ENCODE measurements at regions not wholly inside any gene's neighbourhood (a gene's known extent, or its start where the extent isn't known, plus 50 kb on each side); places are given as distances from the start of the nearest gene placed in this dataset.

- H3K27ac ChIP-seq = no peak overlapping the region
- TF ChIP-seq EP300 (IDR thresholded peaks at IDR 0.05) = no peak
- no peak for TF ChIP-seq CTCF (IDR thresholded peaks at IDR 0.05)
- no peak for TF ChIP-seq POLR2AphosphoS5 (IDR thresholded peaks at IDR 0.05)
- TF ChIP-seq POLR2A (IDR thresholded peaks at IDR 0.05) = no peak
- H3K4me1 ChIP-seq = no peaks in the 10 kb centered on the region
- 19 to 30% methylated on average over 1 to 2 of the region's 2 CpGs for WGBS, 2 donors (ENCODE audit: low coverage in 1 of 2)
- ATAC-seq = no peak
- H3K9me3 ChIP-seq = no peaks in the 10 kb centered on the region
- no peak overlapping the region for H3K4me3 ChIP-seq
- no peaks in the 10 kb centered on the region for H3K36me3 ChIP-seq
- H3K27me3 ChIP-seq = no peaks in the 10 kb centered on the region
These were observed 103.5 kb upstream of the FERD3L start for GRCh38 chr7:19248681-19249080.

DNA sequence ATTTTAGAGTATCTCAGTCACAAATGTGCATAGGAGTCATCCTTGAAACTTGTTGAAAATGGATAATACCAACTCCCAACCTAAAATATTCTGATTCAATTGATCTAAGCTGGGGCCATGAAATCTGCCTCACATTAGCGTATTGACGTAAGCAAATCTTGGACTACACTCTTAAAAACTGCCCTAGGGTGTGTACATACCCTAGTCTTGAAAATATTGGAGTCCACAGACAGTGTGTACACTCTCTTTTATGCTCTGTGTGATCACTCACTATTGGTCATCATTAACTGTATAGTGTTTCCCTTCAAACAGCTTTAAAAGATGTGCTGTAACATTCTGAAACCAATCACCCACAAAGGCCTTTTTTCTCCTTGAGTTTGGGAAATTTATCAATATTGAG lies 102.9 kb upstream of the FERD3L start:
- no peak for ATAC-seq
- Histone ChIP-seq H3K4me1 (no peaks in the 10 kb centered on the region), H3K4me3 (no peak overlapping the region), H3K36me3 (no peaks in the 10 kb centered on the region), H3K27me3 (no peaks in the 10 kb centered on the region), H3K9me3 (no peaks in the 10 kb centered on the region), H3K27ac (no peak overlapping the region)
- TF ChIP-seq EP300 (IDR thresholded peaks at IDR 0.05) (no peak), CTCF (IDR thresholded peaks at IDR 0.05) (no peak), POLR2AphosphoS5 (IDR thresholded peaks at IDR 0.05) (no peak), POLR2A (IDR thresholded peaks at IDR 0.05) (no peak)
- WGBS, 2 donors (ENCODE audit: low coverage in 1 of 2) = 93 to 94% methylated on average over 2 of the region's 2 CpGs

- H3K4me1 ChIP-seq = no peaks in the 10 kb centered on the region
- 100% methylated on average over 1 of the region's 1 CpG for WGBS, 2 donors (ENCODE audit: low coverage in 1 of 2)
- peaks cover 0 to 7% (median 0%) of the 10 kb centered on the region in 3 donors for H3K9me3 ChIP-seq
- H3K27me3 ChIP-seq = no peaks in the 10 kb centered on the region
- H3K4me3 ChIP-seq = no peak overlapping the region
- no peak for ATAC-seq
- H3K27ac ChIP-seq = no peak overlapping the region
- no peaks in the 10 kb centered on the region for H3K36me3 ChIP-seq
- TF ChIP-seq POLR2AphosphoS5 (IDR thresholded peaks at IDR 0.05) = no peak
- no peak for TF ChIP-seq EP300 (IDR thresholded peaks at IDR 0.05)
- TF ChIP-seq CTCF (IDR thresholded peaks at IDR 0.05) = no peak
- TF ChIP-seq POLR2A (IDR thresholded peaks at IDR 0.05) = no peak
These were observed 101.8 kb upstream of the FERD3L start for GRCh38 chr7:19247017-19247416.

- ATAC-seq = no peak
- Histone ChIP-seq H3K4me3 (no peak overlapping the region), H3K9me3 (peaks cover 0 to 31% (median 0%) of the 10 kb centered on the region in 3 donors), H3K27me3 (no peaks in the 10 kb centered on the region), H3K4me1 (no peaks in the 10 kb centered on the region), H3K36me3 (no peaks in the 10 kb centered on the region), H3K27ac (no peak overlapping the region)
- TF ChIP-seq POLR2AphosphoS5 (IDR thresholded peaks at IDR 0.05) = no peak
- TF ChIP-seq CTCF (IDR thresholded peaks at IDR 0.05) = no peak
- no peak for TF ChIP-seq POLR2A (IDR thresholded peaks at IDR 0.05)
- TF ChIP-seq EP300 (IDR thresholded peaks at IDR 0.05) = no peak
- WGBS, 2 donors (ENCODE audit: low coverage in 1 of 2) = 33% methylated on average over 1 of the region's 2 CpGs; no CpG with 5 or more reads in 1 of the 2 donors
These were observed 97.0 kb upstream of the FERD3L start for GRCh38 chr7:19242246-19242645.

GRCh38 chr7:19239951-19240350 lies 94.7 kb upstream of the FERD3L start:
- H3K27me3 ChIP-seq = no peaks in the 10 kb centered on the region
- 95 to 100% methylated on average over 2 to 3 of the region's 3 CpGs for WGBS, 2 donors (ENCODE audit: low coverage in 1 of 2)
- no peaks in the 10 kb centered on the region for H3K36me3 ChIP-seq
- peaks cover 0 to 37% (median 0%) of the 10 kb centered on the region in 3 donors for H3K9me3 ChIP-seq
- TF ChIP-seq POLR2AphosphoS5 (IDR thresholded peaks at IDR 0.05) (no peak), POLR2A (IDR thresholded peaks at IDR 0.05) (no peak), CTCF (IDR thresholded peaks at IDR 0.05) (no peak), EP300 (IDR thresholded peaks at IDR 0.05) (no peak)
- H3K4me3 ChIP-seq = no peak overlapping the region
- no peaks in the 10 kb centered on the region for H3K4me1 ChIP-seq
- ATAC-seq = no peak
- H3K27ac ChIP-seq = no peak overlapping the region

Data from gastroesophageal sphincter (tissue), 4 donors.